ENCODE measurements at regions not wholly inside any gene's neighbourhood (a gene's known extent, or its start where the extent isn't known, plus 50 kb on each side); places are given as distances from the start of the nearest gene placed in this dataset.

DNA sequence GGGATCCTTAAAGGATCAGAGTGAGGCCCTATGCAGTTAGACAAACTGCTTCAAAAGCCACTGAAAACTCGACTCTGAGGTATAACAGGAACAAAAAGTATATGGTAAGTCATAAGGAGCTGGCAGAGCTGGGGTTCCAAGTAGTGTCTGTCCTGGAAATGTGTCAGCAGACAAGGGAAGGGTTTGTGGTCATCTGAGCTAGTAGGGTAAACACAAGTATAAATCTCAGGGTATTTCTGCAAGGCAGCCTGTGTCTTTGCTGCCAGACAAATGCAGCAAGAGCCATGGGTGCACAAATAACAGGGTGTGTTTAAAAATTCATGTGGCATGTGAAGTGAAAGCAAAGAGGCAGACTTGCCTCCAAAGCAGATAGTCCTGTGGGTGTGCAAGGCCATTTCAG lies 759.0 kb upstream of the ADAMTS5 start:
- no peaks in the 10 kb centered on the region for H3K27me3 ChIP-seq (ENCODE audit: control insufficient read depth, insufficient read depth, low read length)
- CTCF ChIA-PET: no interaction called here
- no peak overlapping the region for H3K27ac ChIP-seq (ENCODE audit: low read depth, low read length)
- POLR2A ChIA-PET: no interaction called here
- no peak overlapping the region for H3K4me3 ChIP-seq (ENCODE audit: low read depth, low read length)
- TF ChIP-seq, protein P1, sequence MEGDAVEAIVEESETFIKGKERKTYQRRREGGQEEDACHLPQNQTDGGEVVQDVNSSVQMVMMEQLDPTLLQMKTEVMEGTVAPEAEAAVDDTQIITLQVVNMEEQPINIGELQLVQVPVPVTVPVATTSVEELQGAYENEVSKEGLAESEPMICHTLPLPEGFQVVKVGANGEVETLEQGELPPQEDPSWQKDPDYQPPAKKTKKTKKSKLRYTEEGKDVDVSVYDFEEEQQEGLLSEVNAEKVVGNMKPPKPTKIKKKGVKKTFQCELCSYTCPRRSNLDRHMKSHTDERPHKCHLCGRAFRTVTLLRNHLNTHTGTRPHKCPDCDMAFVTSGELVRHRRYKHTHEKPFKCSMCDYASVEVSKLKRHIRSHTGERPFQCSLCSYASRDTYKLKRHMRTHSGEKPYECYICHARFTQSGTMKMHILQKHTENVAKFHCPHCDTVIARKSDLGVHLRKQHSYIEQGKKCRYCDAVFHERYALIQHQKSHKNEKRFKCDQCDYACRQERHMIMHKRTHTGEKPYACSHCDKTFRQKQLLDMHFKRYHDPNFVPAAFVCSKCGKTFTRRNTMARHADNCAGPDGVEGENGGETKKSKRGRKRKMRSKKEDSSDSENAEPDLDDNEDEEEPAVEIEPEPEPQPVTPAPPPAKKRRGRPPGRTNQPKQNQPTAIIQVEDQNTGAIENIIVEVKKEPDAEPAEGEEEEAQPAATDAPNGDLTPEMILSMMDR (IDR thresholded peaks at IDR 0.05; ENCODE audit: low read depth, low read length): no peak
- DNase-seq (ENCODE audit: low read depth, low spot score): no peak
- H3K9me3 ChIP-seq (ENCODE audit: control insufficient read depth, insufficient read depth, low read length): no peaks in the 10 kb centered on the region

DNA sequence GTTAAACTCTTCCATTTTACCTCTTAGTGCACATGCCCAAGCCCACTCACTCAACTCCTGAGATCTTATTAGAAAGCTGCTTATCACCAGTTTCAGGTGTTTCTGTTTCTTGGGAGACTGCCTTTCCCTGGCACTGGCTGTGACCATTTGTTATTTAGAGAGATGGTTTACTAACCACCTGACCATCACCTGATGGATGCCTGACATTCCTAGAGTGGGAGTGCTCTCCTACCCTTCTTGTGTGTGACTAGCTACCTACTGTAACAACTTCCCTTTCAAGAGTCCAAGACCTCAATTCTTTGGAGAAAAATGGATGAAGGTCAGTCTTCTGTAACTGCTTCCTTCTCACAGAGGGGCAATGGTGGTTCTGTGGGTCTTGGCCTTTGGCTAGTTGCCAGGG lies 755.2 kb upstream of the ADAMTS5 start:
- ChIA-PET POLR2A (no interaction called here), CTCF (no interaction called here)
- Histone ChIP-seq H3K27me3 (ENCODE audit: control insufficient read depth, insufficient read depth, low read length) (no peaks in the 10 kb centered on the region), H3K4me3 (ENCODE audit: low read depth, low read length) (no peak overlapping the region), H3K27ac (ENCODE audit: low read depth, low read length) (no peak overlapping the region), H3K9me3 (ENCODE audit: control insufficient read depth, insufficient read depth, low read length) (no peaks in the 10 kb centered on the region)
- DNase-seq (ENCODE audit: low read depth, low spot score): no peak
- TF ChIP-seq, protein P1 (IDR thresholded peaks at IDR 0.05; ENCODE audit: low read depth, low read length): no peak

DNA sequence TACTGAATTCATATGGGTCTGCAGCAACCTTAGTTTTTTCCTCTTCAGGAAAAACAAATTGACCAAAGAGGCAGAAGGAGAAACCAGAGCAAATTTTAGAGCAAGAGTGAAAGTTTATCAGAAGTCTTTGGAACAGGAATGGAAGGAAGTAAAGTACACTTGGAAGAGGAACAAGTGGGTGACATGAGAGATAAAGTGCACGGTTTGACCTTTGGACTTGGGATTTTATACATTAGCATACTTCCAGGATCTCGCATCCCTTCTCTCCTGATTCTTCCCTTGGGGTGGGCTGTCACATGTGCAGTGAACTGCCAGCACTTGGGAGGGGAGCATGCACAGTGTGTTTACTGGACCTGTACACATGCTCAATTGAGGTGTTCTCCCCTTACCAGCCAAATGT lies 754.8 kb upstream of the ADAMTS5 start:
- ChIA-PET POLR2A (no interaction called here), CTCF (interaction anchor here (0.6 kb wide), 1 partner anchor 344 kb away, joined by 8 read pairs; no protein-coding TSS in a partner anchor)
- H3K27ac ChIP-seq (ENCODE audit: low read depth, low read length): no peak overlapping the region
- H3K27me3 ChIP-seq (ENCODE audit: control insufficient read depth, insufficient read depth, low read length): no peaks in the 10 kb centered on the region
- no peaks in the 10 kb centered on the region for H3K9me3 ChIP-seq (ENCODE audit: control insufficient read depth, insufficient read depth, low read length)
- DNase-seq (ENCODE audit: low read depth, low spot score): no peak
- no peak overlapping the region for H3K4me3 ChIP-seq (ENCODE audit: low read depth, low read length)
- TF ChIP-seq, protein P1 (IDR thresholded peaks at IDR 0.05; ENCODE audit: low read depth, low read length): no peak

DNA sequence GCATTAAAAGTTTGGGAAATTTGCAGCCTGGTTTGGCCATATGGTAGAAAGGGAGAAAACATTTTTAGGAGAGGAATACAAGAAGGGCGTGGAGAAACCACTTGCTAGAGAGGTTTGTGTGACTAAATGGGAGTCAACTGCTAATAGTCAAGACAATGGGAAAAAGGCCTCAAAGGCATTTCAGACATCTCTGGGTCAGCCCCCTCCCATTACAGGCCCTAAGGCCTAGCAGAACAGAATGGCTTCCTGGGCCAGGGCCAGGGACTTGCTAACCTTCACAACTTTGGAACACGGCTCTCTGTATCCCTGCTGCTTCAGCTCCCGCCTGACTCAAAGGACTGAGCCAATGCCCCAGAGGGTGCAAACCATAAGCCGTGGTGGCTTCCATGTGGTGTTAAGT lies 752.3 kb upstream of the ADAMTS5 start:
- H3K4me3 ChIP-seq (ENCODE audit: low read depth, low read length): no peak overlapping the region
- TF ChIP-seq, protein P1 (IDR thresholded peaks at IDR 0.05; ENCODE audit: low read depth, low read length): no peak
- H3K27me3 ChIP-seq (ENCODE audit: control insufficient read depth, insufficient read depth, low read length): no peaks in the 10 kb centered on the region
- DNase-seq (ENCODE audit: low read depth, low spot score): no peak
- no peaks in the 10 kb centered on the region for H3K9me3 ChIP-seq (ENCODE audit: control insufficient read depth, insufficient read depth, low read length)
- ChIA-PET POLR2A (no interaction called here), CTCF (no interaction called here)
- H3K27ac ChIP-seq (ENCODE audit: low read depth, low read length): no peak overlapping the region

DNA sequence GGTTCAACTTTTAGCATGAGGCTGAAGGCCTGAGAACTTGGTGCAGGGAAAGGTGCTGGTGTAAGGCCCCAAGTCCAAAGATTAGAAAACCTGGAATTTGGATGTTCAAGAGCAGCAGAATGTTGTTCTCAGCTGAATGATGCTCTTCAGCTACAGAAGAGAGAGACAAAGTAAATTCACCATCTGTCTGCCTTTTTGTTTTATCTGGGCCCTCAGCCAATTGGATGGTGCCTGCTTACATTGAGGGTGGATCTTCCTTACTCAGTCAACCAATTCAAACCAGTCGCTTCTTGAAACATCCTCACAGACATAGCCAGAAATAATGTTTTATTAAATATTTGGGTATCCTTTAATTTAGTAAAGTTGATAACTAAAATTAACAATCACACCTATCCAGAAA lies 748.2 kb upstream of the ADAMTS5 start:
- Histone ChIP-seq H3K27me3 (ENCODE audit: control insufficient read depth, insufficient read depth, low read length) (no peaks in the 10 kb centered on the region), H3K4me3 (ENCODE audit: low read depth, low read length) (no peak overlapping the region), H3K9me3 (ENCODE audit: control insufficient read depth, insufficient read depth, low read length) (no peaks in the 10 kb centered on the region), H3K27ac (ENCODE audit: low read depth, low read length) (no peak overlapping the region)
- CTCF ChIA-PET: no interaction called here
- POLR2A ChIA-PET: no interaction called here
- no peak for DNase-seq (ENCODE audit: low read depth, low spot score)
- TF ChIP-seq, protein P1 (IDR thresholded peaks at IDR 0.05; ENCODE audit: low read depth, low read length): no peak
